HepG2 (cell line): ENCODE measurements at regions not wholly inside any gene's neighbourhood (a gene's known extent, or its start where the extent isn't known, plus 50 kb on each side); places are given as distances from the start of the nearest gene placed in this dataset.
"Not testable (repeated sequence)": the region's sequence is repeated elsewhere in the genome, so short reads cannot be mapped to it uniquely, and the experiment has no call there.

Experiments used
- ATAC-seq: fragments of 200-7000 bp; cut with Tn5 transposase; 3 replicates; pipeline ENCODE4 v1.9.1; 2020; ENCODE audit warnings: mild to moderate bottlenecking, moderate library complexity
- BruUV-seq: library from RNA; stranded (reverse); fragments of 400-500 nt; replicated peaks from 2 replicates; lab custom pipeline; 2021; lab: Mats Ljungman, UMichigan
- CTCF ChIA-PET: fragments of 300-600 bp; formaldehyde crosslinking; extraction: SDS; loops from one replicate; lab custom pipeline; 2021; ENCODE audit warnings: low total read pairs, inconsistent platforms, low intra/inter-chr PET ratio; lab: Yijun Ruan, JAX
- POLR2A ChIA-PET: fragments of 350-600 bp; sonication (Branson Sonifier 250); formaldehyde crosslinking; loops from one replicate; lab custom pipeline; 2020; ENCODE audit warnings: antibody characterized with exemption, inconsistent platforms; lab: Yijun Ruan, JAX
- DNase-seq: peaks from one replicate; pipeline ENCODE4 v3.0.0-alpha.2; 2015; ENCODE audit warnings: low spot score
- FAIRE-seq: peaks from 3 replicates; lab custom pipeline; 2011; peaks lifted over from hg19 to GRCh38; lab: Jason Lieb, UNC
- H2AFZ ChIP-seq: one replicate; pipeline ENCODE4 v1.6.1; 2011; ENCODE audit warnings: low read length, inconsistent platforms
- H3K27ac ChIP-seq: fragments of 300-600 bp; 3 replicates; pipeline ENCODE4 v1.8.0; 2011; ENCODE audit warnings: mixed run types, mild to moderate bottlenecking, mixed read lengths, low read length, inconsistent platforms; ENCODE audit not compliant: insufficient read depth; ENCODE audit errors: extremely low read length
- H3K27me3 ChIP-seq, 2 experiments: fragments of 200-600 bp in 1 of 2; 2 replicates in 1 of 2; 3 replicates in 1 of 2; pipeline versions ENCODE4 v1.6.0 to v1.8.0; 2011; ENCODE audit warnings: low read length in 2 of 2, mild to moderate bottlenecking in 2 of 2, moderate library complexity in 2 of 2, inconsistent platforms in 1 of 2; ENCODE audit not compliant: insufficient read depth in 2 of 2, control insufficient read depth in 1 of 2
- H3K36me3 ChIP-seq, 2 experiments: fragments of 200-600 bp in 1 of 2; replicated peaks in 1 of 2; 2 replicates in 1 of 2; 3 replicates in 1 of 2; pipeline versions ENCODE4 v1.5.1 to v1.8.0; 2011; ENCODE audit warnings: low read length in 2 of 2, inconsistent platforms in 1 of 2; ENCODE audit not compliant: insufficient read depth in 2 of 2, control insufficient read depth in 1 of 2
- H3K4me1 ChIP-seq: 2 replicates; pipeline ENCODE4 v1.5.1; 2012; ENCODE audit warnings: low read length, inconsistent platforms; ENCODE audit not compliant: insufficient read depth
- H3K4me2 ChIP-seq: 2 replicates; pipeline ENCODE4 v1.6.0; 2011; ENCODE audit warnings: low read depth, low read length, inconsistent platforms
- H3K4me3 ChIP-seq, 3 experiments: fragments of 200-600 bp in 1 of 3; sonication (generic), shearing (Covaris generic) in 1 of 3; replicated peaks in 1 of 3; 2 replicates each; pipeline ENCODE4 v1.5.1; 2011 to 2016; ENCODE audit warnings: low read length in 3 of 3, inconsistent platforms in 2 of 3, low read depth in 2 of 3, mild to moderate bottlenecking in 2 of 3, control low read depth in 1 of 3, mixed read lengths in 1 of 3; ENCODE audit not compliant: insufficient read depth in 1 of 3
- H3K79me2 ChIP-seq: one replicate; pipeline ENCODE4 v1.6.1; 2011; ENCODE audit warnings: low read length, inconsistent platforms; ENCODE audit not compliant: insufficient read depth
- H3K9ac ChIP-seq: 2 replicates; pipeline ENCODE4 v1.6.0; 2011; ENCODE audit warnings: mild to moderate bottlenecking, low read depth, low read length, inconsistent platforms; ENCODE audit not compliant: insufficient read depth
- H3K9me3 ChIP-seq: 2 replicates; pipeline ENCODE4 v1.5.1; 2012; ENCODE audit warnings: mild to moderate bottlenecking, low read length
- H4K20me1 ChIP-seq: 2 replicates; pipeline ENCODE4 v1.6.0; 2011; ENCODE audit warnings: inconsistent platforms, mild to moderate bottlenecking, low read length, moderate library complexity; ENCODE audit not compliant: insufficient read depth
- HHEX ChIP-seq: IDR thresholded peaks from 2 replicates; pipeline ENCODE4 v1.6.1; 2016; ENCODE audit warnings: control low read depth
- HNF4A ChIP-seq: sonication (generic); formaldehyde crosslinking; IDR thresholded peaks from 2 replicates; pipeline ENCODE4 v1.4.0; 2020; ENCODE audit warnings: missing genetic modification reagents
- MEIS1 ChIP-seq: sonication (generic); formaldehyde crosslinking; IDR thresholded peaks from 2 replicates; pipeline ENCODE4 v1.9.0; 2021; ENCODE audit warnings: mild to moderate bottlenecking, missing genetic modification reagents, moderate library complexity, borderline replicate concordance
- SALL1 ChIP-seq: sonication (generic); formaldehyde crosslinking; IDR thresholded peaks from 2 replicates; pipeline ENCODE4 v1.8.0; 2022; ENCODE audit warnings: mild to moderate bottlenecking, missing genetic modification reagents
- SAP130 ChIP-seq: IDR thresholded peaks from 2 replicates; pipeline ENCODE4 v1.6.1; 2016; ENCODE audit warnings: low read depth
- SOX13 ChIP-seq, 3 experiments: fragments of 450-650 bp in 1 of 3; sonication (generic) in 1 of 3; formaldehyde crosslinking in 1 of 3; IDR thresholded peaks in 2 of 3; conservative IDR thresholded peaks in 1 of 3; 2 replicates each; pipeline versions ENCODE4 v1.5.0 to v1.6.1; 2016 to 2020; ENCODE audit warnings: antibody characterized with exemption in 1 of 3, mild to moderate bottlenecking in 1 of 3, missing compliant biosample characterization in 1 of 3, missing genetic modification reagents in 1 of 3, moderate library complexity in 1 of 3
- THAP11 ChIP-seq: IDR thresholded peaks from 2 replicates; pipeline ENCODE4 v1.6.1; 2016; ENCODE audit warnings: missing biosample characterization, missing genetic modification reagents
- ZMYM4 ChIP-seq: sonication (generic); formaldehyde crosslinking; IDR thresholded peaks from 2 replicates; pipeline ENCODE4 v1.8.1; 2023; ENCODE audit warnings: mild to moderate bottlenecking, missing genetic modification reagents
- ZNF143 ChIP-seq: sonication (generic); formaldehyde crosslinking; IDR thresholded peaks from 2 replicates; pipeline ENCODE4 v1.4.0; 2020; ENCODE audit warnings: missing genetic modification reagents
- ZNF431 ChIP-seq: sonication (generic); formaldehyde crosslinking; IDR thresholded peaks from 2 replicates; pipeline ENCODE4 v1.9.0; 2022; ENCODE audit warnings: missing genetic modification reagents, low read depth, mild to moderate bottlenecking, borderline replicate concordance
- ZSCAN29 ChIP-seq: sonication (generic); formaldehyde crosslinking; conservative IDR thresholded peaks from 2 replicates; pipeline ENCODE4 v1.4.0; 2020; ENCODE audit warnings: mild to moderate bottlenecking, missing genetic modification reagents
- WGBS: methylation state at CpG from one replicate; pipeline ENCODE4 v1.1.6; 2017; ENCODE audit warnings: low lambda C conversion rate; 5-methylcytosine and 5-hydroxymethylcytosine counted together
- in situ Hi-C: cut with HindIII; loops from 2 replicates; pipeline ENCODE4 v1.10.0; 2017; ENCODE audit warnings: low pct_unique_long_range_greater_than_20kb; ENCODE audit not compliant: extremely low pct_ligation_motif_present
- intact Hi-C: fragments of 100-400 bp; cut with micrococcal nuclease; formaldehyde crosslinking; loops from one replicate; pipeline ENCODE4 v1.10.0; 2022; ENCODE audit not compliant: unreplicated experiment
- TF ChIP-seq, protein P1 (sequence below): sonication (generic); formaldehyde crosslinking; IDR thresholded peaks from 2 replicates; pipeline ENCODE4 v1.4.0; 2020; ENCODE audit warnings: mild to moderate bottlenecking, missing genetic modification reagents, borderline replicate concordance

DNA sequence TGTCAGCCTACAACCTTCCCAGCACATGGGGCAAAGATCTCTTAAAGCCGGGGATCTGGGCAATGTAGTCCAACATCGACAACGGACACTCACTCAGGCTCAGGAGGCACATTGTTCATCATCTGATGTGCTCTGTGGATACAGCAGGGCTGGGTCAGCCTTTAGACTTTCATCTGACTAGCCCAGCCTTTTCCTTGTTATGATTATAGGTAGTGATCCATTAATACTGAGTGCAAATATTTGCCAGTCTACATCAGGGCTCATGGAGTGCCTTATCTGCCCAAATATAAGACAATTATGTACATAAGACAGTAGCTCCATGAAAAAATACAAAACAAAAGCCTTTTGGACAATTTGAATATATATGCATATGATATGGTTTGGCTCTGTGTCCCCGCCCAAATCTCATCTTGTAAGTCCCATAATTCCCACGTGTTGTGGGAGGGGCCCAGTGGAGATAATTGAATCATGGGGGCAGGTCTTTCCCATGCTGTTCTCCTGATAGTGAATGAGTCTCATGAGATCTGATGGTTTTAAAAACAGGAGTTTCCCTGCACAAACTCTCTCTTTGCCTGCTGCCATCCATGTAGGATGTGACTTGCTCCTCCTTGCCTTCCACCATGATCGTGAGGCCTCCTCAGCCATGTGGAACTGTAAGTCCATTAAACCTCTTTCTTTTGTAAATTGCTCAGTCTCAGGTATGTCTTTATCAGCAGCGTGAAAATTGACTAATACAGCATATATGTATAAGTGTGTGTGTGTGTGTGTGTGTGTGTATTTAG lies 248.5 kb upstream of the FOXN3 start:
- H2AFZ ChIP-seq; FAIRE-seq; H4K20me1 ChIP-seq; H3K27ac ChIP-seq; H3K9me3 ChIP-seq; CTCF ChIA-PET; H3K36me3 ChIP-seq; TF ChIP-seq SOX13 (IDR thresholded peaks at IDR 0.05): not testable (repeated sequence)
- peak; percentile 94 for ATAC-seq
- TF ChIP-seq SAP130 (CRISPR knock-in tag), result peak; percentile 35; the same call in 1 of the 2 replicates
- peak; percentile 38; the same call in 1 of the 2 replicates for TF ChIP-seq SALL1 (CRISPR knock-in tag)
- TF ChIP-seq ZSCAN29 (CRISPR knock-in tag), result 0 out of 2 replicates have a peak, but pooled peaks have one; percentile 35
- peak in 1 of 2 experiments; percentile 27; a peak in 1 of 4 replicates for TF ChIP-seq SOX13 (CRISPR knock-in tag; conservative IDR thresholded peaks at IDR 0.05 in 1 of 2, IDR thresholded peaks at IDR 0.05 in 1 of 2)
- peak; percentile 100 for TF ChIP-seq ZNF431 (CRISPR knock-in tag)
- TF ChIP-seq HNF4A (CRISPR knock-in tag), result peak; percentile 45
- 0 out of 2 replicates have a peak, but pooled peaks have one; percentile 37 for TF ChIP-seq ZNF143 (CRISPR knock-in tag)
- TF ChIP-seq, protein P1, sequence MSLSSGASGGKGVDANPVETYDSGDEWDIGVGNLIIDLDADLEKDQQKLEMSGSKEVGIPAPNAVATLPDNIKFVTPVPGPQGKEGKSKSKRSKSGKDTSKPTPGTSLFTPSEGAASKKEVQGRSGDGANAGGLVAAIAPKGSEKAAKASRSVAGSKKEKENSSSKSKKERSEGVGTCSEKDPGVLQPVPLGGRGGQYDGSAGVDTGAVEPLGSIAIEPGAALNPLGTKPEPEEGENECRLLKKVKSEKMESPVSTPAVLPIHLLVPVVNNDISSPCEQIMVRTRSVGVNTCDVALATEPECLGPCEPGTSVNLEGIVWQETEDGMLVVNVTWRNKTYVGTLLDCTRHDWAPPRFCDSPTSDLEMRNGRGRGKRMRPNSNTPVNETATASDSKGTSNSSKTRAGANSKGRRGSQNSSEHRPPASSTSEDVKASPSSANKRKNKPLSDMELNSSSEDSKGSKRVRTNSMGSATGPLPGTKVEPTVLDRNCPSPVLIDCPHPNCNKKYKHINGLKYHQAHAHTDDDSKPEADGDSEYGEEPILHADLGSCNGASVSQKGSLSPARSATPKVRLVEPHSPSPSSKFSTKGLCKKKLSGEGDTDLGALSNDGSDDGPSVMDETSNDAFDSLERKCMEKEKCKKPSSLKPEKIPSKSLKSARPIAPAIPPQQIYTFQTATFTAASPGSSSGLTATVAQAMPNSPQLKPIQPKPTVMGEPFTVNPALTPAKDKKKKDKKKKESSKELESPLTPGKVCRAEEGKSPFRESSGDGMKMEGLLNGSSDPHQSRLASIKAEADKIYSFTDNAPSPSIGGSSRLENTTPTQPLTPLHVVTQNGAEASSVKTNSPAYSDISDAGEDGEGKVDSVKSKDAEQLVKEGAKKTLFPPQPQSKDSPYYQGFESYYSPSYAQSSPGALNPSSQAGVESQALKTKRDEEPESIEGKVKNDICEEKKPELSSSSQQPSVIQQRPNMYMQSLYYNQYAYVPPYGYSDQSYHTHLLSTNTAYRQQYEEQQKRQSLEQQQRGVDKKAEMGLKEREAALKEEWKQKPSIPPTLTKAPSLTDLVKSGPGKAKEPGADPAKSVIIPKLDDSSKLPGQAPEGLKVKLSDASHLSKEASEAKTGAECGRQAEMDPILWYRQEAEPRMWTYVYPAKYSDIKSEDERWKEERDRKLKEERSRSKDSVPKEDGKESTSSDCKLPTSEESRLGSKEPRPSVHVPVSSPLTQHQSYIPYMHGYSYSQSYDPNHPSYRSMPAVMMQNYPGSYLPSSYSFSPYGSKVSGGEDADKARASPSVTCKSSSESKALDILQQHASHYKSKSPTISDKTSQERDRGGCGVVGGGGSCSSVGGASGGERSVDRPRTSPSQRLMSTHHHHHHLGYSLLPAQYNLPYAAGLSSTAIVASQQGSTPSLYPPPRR (CRISPR knock-in tag), result peak; percentile 66; the same call in 1 of the 2 replicates
- TF ChIP-seq HHEX, result peak; percentile 69
- TF ChIP-seq ZMYM4 (CRISPR knock-in tag), result 0 out of 2 replicates have a peak, but pooled peaks have one; percentile 56
- TF ChIP-seq THAP11, result peak; percentile 29; the same call in 1 of the 2 replicates
- 0 out of 2 replicates have a peak, but pooled peaks have one; percentile 32 for TF ChIP-seq MEIS1 (CRISPR knock-in tag)
- TF ChIP-seq, all 625 proteins: peak for 12; not testable (repeated sequence) for 613
- H3K9ac ChIP-seq, H3K4me2 ChIP-seq, POLR2A ChIA-PET, H3K4me3 ChIP-seq, intact Hi-C loops, H3K27me3 ChIP-seq, BruUV-seq, H3K79me2 ChIP-seq, in situ Hi-C loops: not testable (repeated sequence)
- peak; percentile 56 for DNase-seq
- 15% methylated on average over 7 of the region's 7 CpGs for whole genome bisulfite sequencing
- H3K4me1 ChIP-seq, result peaks cover 19% of the 10 kb centered on the region
